Right renal cortex interstitium (tissue), 3 donors: ENCODE measurements at regions not wholly inside any gene's neighbourhood (a gene's known extent, or its start where the extent isn't known, plus 50 kb on each side); places are given as distances from the start of the nearest gene placed in this dataset.

ENCODE experiments used
- DNase-seq, 3 donors: peaks; one replicate each; pipeline ENCODE4 v3.0.0-alpha.2; 2013; ENCODE audit warnings: low read depth in 3 of 3, low spot score in 2 of 3

GRCh38 chr2:64396551-64396950 lies 57.4 kb upstream of the LGALSL start:
- no peak for DNase-seq

- DNase-seq: no peak
These were observed 55.3 kb upstream of the LGALSL start for GRCh38 chr2:64398516-64399129.

- no peak for DNase-seq
These were observed 54.4 kb upstream of the LGALSL start for GRCh38 chr2:64399521-64399920.

- no peak for DNase-seq
These were observed 53.7 kb upstream of the LGALSL start for GRCh38 chr2:64400105-64400728.

GRCh38 chr2:64400733-64401528 lies 53.0 kb upstream of the LGALSL start:
- DNase-seq: no peak

- no peak for DNase-seq
These were observed 52.5 kb upstream of the LGALSL start for GRCh38 chr2:64401529-64401880.

GRCh38 chr2:64402876-64403275 lies 51.1 kb upstream of the LGALSL start:
- DNase-seq: no peak

GRCh38 chr2:64403426-64403825 lies 50.5 kb upstream of the LGALSL start:
- no peak for DNase-seq

- DNase-seq: peak; percentile 71 to 78 (median 73)
These were observed 49.8 kb upstream of the LGALSL start for GRCh38 chr2:64404002-64404731.
